ENCODE measurements at regions not wholly inside any gene's neighbourhood (a gene's known extent, or its start where the extent isn't known, plus 50 kb on each side); places are given as distances from the start of the nearest gene placed in this dataset.
"Not testable (repeated sequence)": the region's sequence is repeated elsewhere in the genome, so short reads cannot be mapped to it uniquely, and the experiment has no call there.

DNA sequence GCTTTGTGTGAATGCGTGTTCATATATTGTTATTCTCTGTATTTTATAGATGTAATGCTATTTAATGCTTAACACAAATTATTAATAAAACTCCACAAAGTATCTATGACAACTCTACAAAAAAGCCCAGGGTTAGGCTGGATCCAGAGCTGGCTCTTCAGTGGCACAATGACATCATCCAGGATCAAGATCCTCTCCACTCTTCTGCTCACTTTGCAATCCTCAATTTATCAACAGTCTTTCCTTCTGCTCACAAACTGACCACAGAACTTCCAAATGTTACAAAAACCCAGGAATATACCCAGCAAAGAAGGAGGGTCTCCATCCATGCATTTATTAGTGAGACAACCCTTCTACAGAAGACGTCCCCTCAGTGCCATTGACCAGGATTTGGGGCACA lies 132.3 kb downstream of the HNRNPD start:
- no peak for TF ChIP-seq CTCF (IDR thresholded peaks at IDR 0.05; ENCODE audit: extremely low read depth, missing control alignments)
- DNase-seq (ENCODE audit: low spot score), result no peak

GRCh38 chr4:82240410-82240809 lies 133.4 kb downstream of the HNRNPD start:
- no peak for TF ChIP-seq CTCF (IDR thresholded peaks at IDR 0.05; ENCODE audit: extremely low read depth, missing control alignments)
- DNase-seq (ENCODE audit: low spot score), result no peak

GRCh38 chr4:82237142-82237541 lies 136.6 kb downstream of the HNRNPD start:
- DNase-seq (ENCODE audit: low spot score), result not testable (repeated sequence)

GRCh38 chr4:82235346-82235745 lies 138.4 kb downstream of the HNRNPD start:
- no peak for DNase-seq (ENCODE audit: low spot score)
- TF ChIP-seq CTCF (IDR thresholded peaks at IDR 0.05; ENCODE audit: extremely low read depth, missing control alignments), result no peak

- no peak for DNase-seq (ENCODE audit: low spot score)
- TF ChIP-seq CTCF (IDR thresholded peaks at IDR 0.05; ENCODE audit: extremely low read depth, missing control alignments), result no peak
Observed at GRCh38 chr4:82232891-82233290, 140.9 kb downstream of the HNRNPD start.

- TF ChIP-seq CTCF (IDR thresholded peaks at IDR 0.05; ENCODE audit: extremely low read depth, missing control alignments), result no peak
- DNase-seq (ENCODE audit: low spot score), result no peak
Observed at GRCh38 chr4:82231806-82232205, 142.0 kb downstream of the HNRNPD start.

DNA sequence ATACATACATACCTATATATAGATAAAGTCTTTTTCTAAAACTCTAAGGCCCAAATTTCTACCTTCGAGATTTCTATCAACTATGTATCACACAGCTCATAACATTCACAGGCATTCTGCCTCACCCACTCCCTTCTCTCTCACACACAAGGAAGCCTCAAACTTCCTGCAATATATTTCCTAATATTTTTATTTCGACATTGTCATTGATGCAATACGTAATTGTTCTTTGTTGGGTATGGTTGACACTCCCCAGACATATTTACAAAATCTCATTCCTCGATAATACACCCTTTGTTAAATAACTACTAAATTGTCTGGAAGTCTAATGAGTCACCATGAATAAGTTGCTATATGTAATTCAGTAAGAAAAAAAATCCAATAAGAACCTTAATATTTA lies 143.5 kb downstream of the HNRNPD start:
- DNase-seq (ENCODE audit: low spot score), result no peak
- no peak for TF ChIP-seq CTCF (IDR thresholded peaks at IDR 0.05; ENCODE audit: extremely low read depth, missing control alignments)

DNA sequence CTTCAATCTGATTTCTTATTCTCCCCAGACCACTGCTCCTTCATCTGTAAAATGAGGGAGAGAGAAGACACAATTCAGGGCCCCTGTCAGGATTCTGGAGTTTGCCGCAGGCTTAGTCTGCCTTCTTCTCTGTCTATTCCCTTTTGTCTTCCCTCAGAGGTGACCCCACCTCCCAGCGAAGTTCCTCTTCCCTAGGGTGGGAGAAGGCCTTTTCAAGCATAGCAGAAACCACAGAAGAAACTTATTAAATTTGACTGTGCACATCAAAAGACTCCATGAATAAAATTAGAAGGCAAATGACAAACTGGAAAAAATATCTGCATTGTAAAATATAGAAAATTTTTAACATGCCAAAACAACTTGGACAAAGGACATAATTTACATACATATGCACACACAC lies 148.8 kb downstream of the HNRNPD start:
- no peak for TF ChIP-seq CTCF (IDR thresholded peaks at IDR 0.05; ENCODE audit: extremely low read depth, missing control alignments)
- DNase-seq (ENCODE audit: low spot score), result no peak
